Naive B cell (primary cell): ENCODE measurements at regions not wholly inside any gene's neighbourhood (a gene's known extent, or its start where the extent isn't known, plus 50 kb on each side); places are given as distances from the start of the nearest gene placed in this dataset.
"Not testable (repeated sequence)": the region's sequence is repeated elsewhere in the genome, so short reads cannot be mapped to it uniquely, and the experiment has no call there.

Experiments used
- ATAC-seq, 2 donors: fragments of 150-1000 bp; cut with Tn5 transposase; 2 replicates each; pipeline ENCODE4 v1.10.0; 2021; ENCODE audit warnings: low read depth in 2 of 2, mild to moderate bottlenecking in 2 of 2, moderate library complexity in 2 of 2
- DNase-seq: peaks from one replicate; pipeline ENCODE4 v3.0.0; 2022
- H3K27ac Mint-ChIP-seq, 6 donors: one replicate each; pipeline ENCODE4 v1.8.0; 2020 to 2022; ENCODE audit warnings: mild to moderate bottlenecking in 6 of 6, mixed read lengths in 6 of 6, moderate library complexity in 5 of 6, inconsistent platforms in 2 of 6
- H3K27me3 Mint-ChIP-seq, 3 donors: one replicate each; pipeline ENCODE4 v1.8.0; 2021 to 2022; ENCODE audit warnings: mixed read lengths in 3 of 3, mild to moderate bottlenecking in 1 of 3
- H3K36me3 Mint-ChIP-seq, 2 donors: one replicate each; pipeline ENCODE4 v1.8.0; 2020 to 2022; ENCODE audit warnings: mixed read lengths in 2 of 2, inconsistent platforms in 1 of 2, mild to moderate bottlenecking in 1 of 2
- H3K4me1 Mint-ChIP-seq, 3 donors: one replicate each; pipeline ENCODE4 v1.8.0; 2020 to 2022; ENCODE audit warnings: mixed read lengths in 3 of 3, inconsistent platforms in 1 of 3, mild to moderate bottlenecking in 1 of 3, moderate library complexity in 1 of 3
- H3K4me3 Mint-ChIP-seq, 8 donors: one replicate each; pipeline ENCODE4 v1.8.0; 2020 to 2022; ENCODE audit warnings: mild to moderate bottlenecking in 8 of 8, mixed read lengths in 8 of 8, moderate library complexity in 8 of 8, inconsistent platforms in 2 of 8
- H3K9me3 Mint-ChIP-seq, 7 donors: one replicate each; pipeline ENCODE4 v1.8.0; 2020 to 2022; ENCODE audit warnings: mixed read lengths in 7 of 7, mild to moderate bottlenecking in 5 of 7, inconsistent platforms in 2 of 7, moderate library complexity in 1 of 7

GRCh38 chr7:112540839-112541577, 60.2 kb downstream of the LSMEM1 start:
- no peak for ATAC-seq
- Mint-ChIP-seq H3K4me1 (no peaks in the 10 kb centered on the region), H3K4me3 (no peak overlapping the region), H3K9me3 (peaks cover 0 to 10% (median 5%) of the 10 kb centered on the region in 7 donors), H3K27me3 (peaks cover 23 to 29% (median 28%) of the 10 kb centered on the region in 3 donors), H3K36me3 (no peaks in the 10 kb centered on the region), H3K27ac (no peak overlapping the region)
- no peak for DNase-seq

GRCh38 chr7:112546723-112547513, 66.1 kb downstream of the LSMEM1 start:
- no peaks in the 10 kb centered on the region for H3K36me3 Mint-ChIP-seq
- DNase-seq: no peak
- H3K27ac Mint-ChIP-seq: no peak overlapping the region
- peaks cover 0 to 6% (median 2%) of the 10 kb centered on the region in 7 donors for H3K9me3 Mint-ChIP-seq
- H3K4me1 Mint-ChIP-seq: no peaks in the 10 kb centered on the region
- no peak overlapping the region for H3K4me3 Mint-ChIP-seq
- ATAC-seq: no peak
- peaks cover 9 to 27% (median 23%) of the 10 kb centered on the region in 3 donors for H3K27me3 Mint-ChIP-seq

- H3K4me3 Mint-ChIP-seq: no peak overlapping the region
- no peaks in the 10 kb centered on the region for H3K36me3 Mint-ChIP-seq
- H3K9me3 Mint-ChIP-seq: peaks cover 0 to 6% (median 0%) of the 10 kb centered on the region in 7 donors
- H3K27ac Mint-ChIP-seq: no peak overlapping the region
- DNase-seq (no peak), ATAC-seq (no peak)
- no peaks in the 10 kb centered on the region for H3K4me1 Mint-ChIP-seq
- H3K27me3 Mint-ChIP-seq: peaks cover 9 to 25% (median 23%) of the 10 kb centered on the region in 3 donors
These were observed 67.1 kb downstream of the LSMEM1 start for GRCh38 chr7:112547916-112548315.

GRCh38 chr7:112550468-112551060, 69.8 kb downstream of the LSMEM1 start:
- Mint-ChIP-seq H3K27ac (no peak overlapping the region), H3K4me3 (no peak overlapping the region), H3K36me3 (no peaks in the 10 kb centered on the region), H3K9me3 (no peaks in the 10 kb centered on the region), H3K4me1 (no peaks in the 10 kb centered on the region), H3K27me3 (peaks cover 0 to 18% (median 17%) of the 10 kb centered on the region in 3 donors)
- peak; percentile 23 to 48 for ATAC-seq
- peak; percentile 47 for DNase-seq

GRCh38 chr7:112551521-112551920, 70.7 kb downstream of the LSMEM1 start:
- not testable (repeated sequence) for H3K27me3 Mint-ChIP-seq, H3K4me3 Mint-ChIP-seq, H3K4me1 Mint-ChIP-seq, H3K27ac Mint-ChIP-seq, H3K9me3 Mint-ChIP-seq, ATAC-seq, DNase-seq, H3K36me3 Mint-ChIP-seq

- no peak overlapping the region for H3K4me3 Mint-ChIP-seq
- no peak overlapping the region for H3K27ac Mint-ChIP-seq
- H3K9me3 Mint-ChIP-seq: no peaks in the 10 kb centered on the region
- H3K4me1 Mint-ChIP-seq: no peaks in the 10 kb centered on the region
- ATAC-seq (no peak), DNase-seq (no peak)
- H3K27me3 Mint-ChIP-seq: peaks cover 2 to 8% (median 7%) of the 10 kb centered on the region in 3 donors
- H3K36me3 Mint-ChIP-seq: no peaks in the 10 kb centered on the region
These were observed 73.8 kb downstream of the LSMEM1 start for GRCh38 chr7:112554591-112554990.

- no peaks in the 10 kb centered on the region for H3K4me1 Mint-ChIP-seq
- H3K27me3 Mint-ChIP-seq: peaks cover 18 to 23% (median 21%) of the 10 kb centered on the region in 3 donors
- H3K9me3 Mint-ChIP-seq: no peaks in the 10 kb centered on the region
- no peak overlapping the region for H3K4me3 Mint-ChIP-seq
- no peaks in the 10 kb centered on the region for H3K36me3 Mint-ChIP-seq
- ATAC-seq (peak; percentile 54 to 67), DNase-seq (no peak)
- H3K27ac Mint-ChIP-seq: no peak overlapping the region
These were observed 75.8 kb downstream of the LSMEM1 start for GRCh38 chr7:112556633-112557032.

GRCh38 chr7:112566442-112567324, 85.9 kb downstream of the LSMEM1 start:
- Mint-ChIP-seq H3K27me3 (peaks cover 15 to 19% (median 18%) of the 10 kb centered on the region in 3 donors), H3K9me3 (no peaks in the 10 kb centered on the region), H3K4me3 (no peak overlapping the region), H3K27ac (no peak overlapping the region), H3K4me1 (peaks cover under 1 to 1% (median under 1%) of the 10 kb centered on the region in 3 donors), H3K36me3 (no peaks in the 10 kb centered on the region)
- DNase-seq (no peak), ATAC-seq (no peak)

GRCh38 chr7:112567388-112567787, 86.6 kb downstream of the LSMEM1 start:
- no peaks in the 10 kb centered on the region for H3K9me3 Mint-ChIP-seq
- H3K27ac Mint-ChIP-seq: no peak overlapping the region
- DNase-seq (no peak), ATAC-seq (no peak)
- peaks cover 15 to 19% (median 18%) of the 10 kb centered on the region in 3 donors for H3K27me3 Mint-ChIP-seq
- H3K4me3 Mint-ChIP-seq: no peak overlapping the region
- H3K4me1 Mint-ChIP-seq: peaks cover 7 to 9% (median 8%) of the 10 kb centered on the region in 3 donors
- H3K36me3 Mint-ChIP-seq: no peaks in the 10 kb centered on the region

- H3K4me3 Mint-ChIP-seq: peak overlapping the region in 4 of 8 donors; percentile 4 to 33 (median 7)
- ATAC-seq: peak in 1 of 2 donors; percentile 23
- peaks cover 6 to 13% (median 9%) of the 10 kb centered on the region in 7 donors for H3K9me3 Mint-ChIP-seq
- DNase-seq: no peak
- peaks cover 8 to 10% of the 10 kb centered on the region in 2 donors for H3K36me3 Mint-ChIP-seq
- peaks cover 17 to 18% (median 18%) of the 10 kb centered on the region in 3 donors for H3K4me1 Mint-ChIP-seq
- peaks cover 0 to 5% (median 4%) of the 10 kb centered on the region in 3 donors for H3K27me3 Mint-ChIP-seq
- peak overlapping the region in 3 of 6 donors; percentile 15 to 29 (median 19) for H3K27ac Mint-ChIP-seq
These were observed 91.2 kb downstream of the LSMEM1 start for GRCh38 chr7:112571852-112572607.

- H3K4me1 Mint-ChIP-seq: peaks cover 17 to 18% (median 18%) of the 10 kb centered on the region in 3 donors
- peaks cover 6 to 19% (median 10%) of the 10 kb centered on the region in 7 donors for H3K9me3 Mint-ChIP-seq
- peaks cover 8 to 10% of the 10 kb centered on the region in 2 donors for H3K36me3 Mint-ChIP-seq
- DNase-seq: no peak
- H3K27me3 Mint-ChIP-seq: peaks cover 0 to 5% (median 4%) of the 10 kb centered on the region in 3 donors
- peak overlapping the region in 2 of 8 donors; percentile 4 for H3K4me3 Mint-ChIP-seq
- H3K27ac Mint-ChIP-seq: peak overlapping the region in 1 of 6 donors; percentile 10
- peak; percentile 57 to 63 for ATAC-seq
These were observed 92.0 kb downstream of the LSMEM1 start for GRCh38 chr7:112572669-112573301.
